ENCODE measurements at regions not wholly inside any gene's neighbourhood (a gene's known extent, or its start where the extent isn't known, plus 50 kb on each side); places are given as distances from the start of the nearest gene placed in this dataset.

GRCh38 chr16:64892835-64893785 is 228.8 kb downstream of the CDH11 start:
- no peak overlapping the region for H3K4me3 ChIP-seq (ENCODE audit: low read length)
- no peak overlapping the region for H3K9ac ChIP-seq (ENCODE audit: low read length)
- H3K9me3 ChIP-seq (replicated peaks; ENCODE audit: insufficient read depth, low read length) = no peaks in the 10 kb centered on the region

DNA sequence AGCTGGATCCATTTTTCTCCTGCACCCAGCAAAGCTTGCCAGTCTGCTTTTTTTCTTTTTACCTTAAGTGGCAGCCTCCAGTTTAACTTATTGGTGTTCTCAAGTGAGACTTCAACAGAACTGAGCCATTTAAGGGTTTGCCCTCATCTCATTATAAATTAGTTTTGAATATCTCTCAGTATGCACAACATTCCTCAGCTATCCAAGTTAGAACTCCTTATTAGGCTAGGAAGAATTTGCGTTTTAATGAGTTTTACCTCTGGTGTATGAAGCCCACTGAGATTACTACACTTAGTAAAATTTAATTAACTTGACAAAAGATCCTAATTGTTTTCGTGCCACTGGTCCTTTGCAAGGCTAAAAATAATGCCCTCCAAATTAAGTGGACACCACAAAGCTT is 232.4 kb downstream of the CDH11 start:
- Histone ChIP-seq H3F3A (ENCODE audit: insufficient read depth, low read length) (no peaks in the 10 kb centered on the region), H3K4me2 (ENCODE audit: low read depth, low read length) (no peak overlapping the region), H3K27me3 (replicated peaks; ENCODE audit: insufficient read depth, low read length) (no peaks in the 10 kb centered on the region), H3K4me1 (ENCODE audit: low read length) (no peaks in the 10 kb centered on the region), H3K27ac (ENCODE audit: low read length) (no peak overlapping the region), H3K4me3 (ENCODE audit: low read length) (no peak overlapping the region), H3K36me3 (replicated peaks; ENCODE audit: insufficient read depth, low read length) (no peaks in the 10 kb centered on the region), H2AFZ (ENCODE audit: low read length) (no peak overlapping the region), H3K9me2 (replicated peaks; ENCODE audit: insufficient read depth, low read length) (no peaks in the 10 kb centered on the region), H3K79me2 (ENCODE audit: low read length) (no peaks in the 10 kb centered on the region), H3K9me3 (replicated peaks; ENCODE audit: insufficient read depth, low read length) (no peaks in the 10 kb centered on the region), H3K9ac (ENCODE audit: low read length) (no peak overlapping the region), H4K20me1 (ENCODE audit: insufficient read depth, low read length) (no peaks in the 10 kb centered on the region)
- no peak for DNase-seq
- TF ChIP-seq EZH2phosphoT487 (IDR thresholded peaks at IDR 0.05; ENCODE audit: low read length) = no peak
- TF ChIP-seq, protein P1, sequence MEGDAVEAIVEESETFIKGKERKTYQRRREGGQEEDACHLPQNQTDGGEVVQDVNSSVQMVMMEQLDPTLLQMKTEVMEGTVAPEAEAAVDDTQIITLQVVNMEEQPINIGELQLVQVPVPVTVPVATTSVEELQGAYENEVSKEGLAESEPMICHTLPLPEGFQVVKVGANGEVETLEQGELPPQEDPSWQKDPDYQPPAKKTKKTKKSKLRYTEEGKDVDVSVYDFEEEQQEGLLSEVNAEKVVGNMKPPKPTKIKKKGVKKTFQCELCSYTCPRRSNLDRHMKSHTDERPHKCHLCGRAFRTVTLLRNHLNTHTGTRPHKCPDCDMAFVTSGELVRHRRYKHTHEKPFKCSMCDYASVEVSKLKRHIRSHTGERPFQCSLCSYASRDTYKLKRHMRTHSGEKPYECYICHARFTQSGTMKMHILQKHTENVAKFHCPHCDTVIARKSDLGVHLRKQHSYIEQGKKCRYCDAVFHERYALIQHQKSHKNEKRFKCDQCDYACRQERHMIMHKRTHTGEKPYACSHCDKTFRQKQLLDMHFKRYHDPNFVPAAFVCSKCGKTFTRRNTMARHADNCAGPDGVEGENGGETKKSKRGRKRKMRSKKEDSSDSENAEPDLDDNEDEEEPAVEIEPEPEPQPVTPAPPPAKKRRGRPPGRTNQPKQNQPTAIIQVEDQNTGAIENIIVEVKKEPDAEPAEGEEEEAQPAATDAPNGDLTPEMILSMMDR (IDR thresholded peaks at IDR 0.05; ENCODE audit: low read length) = no peak
- no peak for TF ChIP-seq EZH2 (optimal IDR thresholded peaks at IDR 0.05; ENCODE audit: low read depth, low read length)

More at GRCh38 chr16:64892835-64893785, 228.8 kb downstream of the CDH11 start:
- H2AFZ ChIP-seq (ENCODE audit: low read length) = no peak overlapping the region
- no peaks in the 10 kb centered on the region for H3K36me3 ChIP-seq (replicated peaks; ENCODE audit: insufficient read depth, low read length)
- no peak for DNase-seq
- H3K79me2 ChIP-seq (ENCODE audit: low read length) = no peaks in the 10 kb centered on the region
- no peaks in the 10 kb centered on the region for H3K9me2 ChIP-seq (replicated peaks; ENCODE audit: insufficient read depth, low read length)
- no peaks in the 10 kb centered on the region for H3K4me1 ChIP-seq (ENCODE audit: low read length)
- H3K27me3 ChIP-seq (replicated peaks; ENCODE audit: insufficient read depth, low read length) = no peaks in the 10 kb centered on the region
- TF ChIP-seq EZH2 (optimal IDR thresholded peaks at IDR 0.05; ENCODE audit: low read depth, low read length) = no peak
- TF ChIP-seq, protein P1 (IDR thresholded peaks at IDR 0.05; ENCODE audit: low read length) = no peak
- TF ChIP-seq EZH2phosphoT487 (IDR thresholded peaks at IDR 0.05; ENCODE audit: low read length) = no peak
- H3K4me2 ChIP-seq (ENCODE audit: low read depth, low read length) = no peak overlapping the region
- no peaks in the 10 kb centered on the region for H3F3A ChIP-seq (ENCODE audit: insufficient read depth, low read length)
- no peaks in the 10 kb centered on the region for H4K20me1 ChIP-seq (ENCODE audit: insufficient read depth, low read length)
- H3K27ac ChIP-seq (ENCODE audit: low read length) = no peak overlapping the region

GRCh38 chr16:64887651-64888050 is 234.2 kb downstream of the CDH11 start:
- no peaks in the 10 kb centered on the region for H3F3A ChIP-seq (ENCODE audit: insufficient read depth, low read length)
- H2AFZ ChIP-seq (ENCODE audit: low read length) = no peak overlapping the region
- no peaks in the 10 kb centered on the region for H3K9me2 ChIP-seq (replicated peaks; ENCODE audit: insufficient read depth, low read length)
- H3K79me2 ChIP-seq (ENCODE audit: low read length) = no peaks in the 10 kb centered on the region
- H3K4me2 ChIP-seq (ENCODE audit: low read depth, low read length) = no peak overlapping the region
- H3K36me3 ChIP-seq (replicated peaks; ENCODE audit: insufficient read depth, low read length) = no peaks in the 10 kb centered on the region
- no peak overlapping the region for H3K4me3 ChIP-seq (ENCODE audit: low read length)
- no peaks in the 10 kb centered on the region for H3K4me1 ChIP-seq (ENCODE audit: low read length)
- no peak overlapping the region for H3K9ac ChIP-seq (ENCODE audit: low read length)
- no peak for DNase-seq
- no peaks in the 10 kb centered on the region for H3K27me3 ChIP-seq (replicated peaks; ENCODE audit: insufficient read depth, low read length)
- H4K20me1 ChIP-seq (ENCODE audit: insufficient read depth, low read length) = no peaks in the 10 kb centered on the region
- no peak for TF ChIP-seq EZH2phosphoT487 (IDR thresholded peaks at IDR 0.05; ENCODE audit: low read length)
- no peak for TF ChIP-seq EZH2 (optimal IDR thresholded peaks at IDR 0.05; ENCODE audit: low read depth, low read length)
- TF ChIP-seq, protein P1 (IDR thresholded peaks at IDR 0.05; ENCODE audit: low read length) = no peak
- no peak overlapping the region for H3K27ac ChIP-seq (ENCODE audit: low read length)
- no peaks in the 10 kb centered on the region for H3K9me3 ChIP-seq (replicated peaks; ENCODE audit: insufficient read depth, low read length)
